ENCODE measurements at regions not wholly inside any gene's neighbourhood (a gene's known extent, or its start where the extent isn't known, plus 50 kb on each side); places are given as distances from the start of the nearest gene placed in this dataset.

DNA sequence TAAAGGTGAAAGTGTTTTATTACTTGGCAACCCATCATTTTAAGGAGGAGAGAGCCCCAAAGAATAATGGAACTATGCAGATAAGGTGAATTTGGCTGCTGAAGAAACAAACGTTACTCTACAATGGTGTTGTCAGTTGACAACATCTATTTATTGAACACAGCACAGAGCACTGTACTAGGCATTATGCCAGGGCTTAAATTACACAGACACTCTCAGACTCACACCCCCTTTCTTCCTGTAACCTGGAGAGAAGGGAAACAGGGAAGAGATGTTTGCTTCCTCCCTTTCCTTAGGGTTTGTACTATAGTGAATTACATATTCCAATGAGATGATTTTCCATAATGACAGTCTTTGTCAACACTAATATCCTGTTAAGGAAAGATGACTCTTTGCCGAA, 94.0 kb upstream of the ATP5MC3 start:
- no peak for DNase-seq (ENCODE audit: low read depth in 1 of 2, low spot score in 2 of 2)
- TF ChIP-seq SP1 (IDR thresholded peaks at IDR 0.05; ENCODE audit: low read depth, low read length) (no peak), POLR2A (IDR thresholded peaks at IDR 0.05; ENCODE audit: control extremely low read depth in 1 of 2, low read depth in 2 of 2, low read length in 2 of 2) (no peak)

More for the DNA sequence above, 94.0 kb upstream of the ATP5MC3 start:
- no peak overlapping the region for H2BK5ac ChIP-seq (ENCODE audit: low read depth, low read length)
- no peak overlapping the region for H4K8ac ChIP-seq (ENCODE audit: extremely low read depth, insufficient read depth, low read length)
- no peaks in the 10 kb centered on the region for H3K36me3 ChIP-seq (ENCODE audit: control insufficient read depth in 2 of 4, insufficient read depth in 4 of 4, low read length in 3 of 4)
- H4K20me1 ChIP-seq (replicated peaks in 1 of 2; ENCODE audit: control insufficient read depth in 1 of 2, insufficient read depth in 2 of 2, low read length in 2 of 2): no peaks in the 10 kb centered on the region
- H3K23ac ChIP-seq (ENCODE audit: insufficient read length): no peak overlapping the region
- WGBS, 2 experiments (ENCODE audit: extremely low coverage in 1 of 2, insufficient coverage in 1 of 2, insufficient read length in 1 of 2, insufficient replicate concordance in 2 of 2, low coverage in 1 of 2, low lambda C conversion rate in 2 of 2, missing lambda C conversion rate in 1 of 2): 79% methylated on average over 2 of the region's 2 CpGs; no CpG with 5 or more reads in 1 of the 2 experiments
- H2AFZ ChIP-seq (ENCODE audit: low read length): no peak overlapping the region
- no peak overlapping the region for H3K9ac ChIP-seq (replicated peaks in 1 of 4; ENCODE audit: extremely low read depth in 1 of 4, low read depth in 3 of 4, low read length in 3 of 4)
- no peak overlapping the region for H3K4ac ChIP-seq (replicated peaks; ENCODE audit: insufficient read length, low read depth, low read length)
- no peak overlapping the region for H3K27ac ChIP-seq (ENCODE audit: low read depth, low read length)
- no peak overlapping the region for H2BK12ac ChIP-seq (ENCODE audit: low read depth, low read length)
- ChIA-PET POLR2A (ENCODE audit: partially characterized antibody) (no interaction called here), CTCF (ENCODE audit: partially characterized antibody) (interaction anchor here (0.7 to 3.6 kb wide), 5 partner anchors 19 to 576 kb away, joined by 3 to 18 read pairs (median 8); no protein-coding TSS in a partner anchor)
- no peak overlapping the region for H3K4me3 ChIP-seq (ENCODE audit: extremely low read depth in 1 of 4, insufficient read depth in 2 of 4, low read depth in 3 of 4, low read length in 4 of 4)
- H4K91ac ChIP-seq (replicated peaks; ENCODE audit: insufficient read length, low read length): no peak overlapping the region
- FAIRE-seq: no peak
- no peaks in the 10 kb centered on the region for H3K27me3 ChIP-seq (replicated peaks in 1 of 4; ENCODE audit: control insufficient read depth in 3 of 4, extremely low read depth in 1 of 4, insufficient read depth in 3 of 4, low read length in 3 of 4)
- H3K23me2 ChIP-seq (ENCODE audit: low read depth, low read length): no peaks in the 10 kb centered on the region
- no peaks in the 10 kb centered on the region for H3K79me2 ChIP-seq (ENCODE audit: control insufficient read depth in 1 of 2, insufficient read depth in 2 of 2, low read length in 2 of 2)
- no peak overlapping the region for H3K14ac ChIP-seq (ENCODE audit: insufficient read length)
- H3K4me1 ChIP-seq (replicated peaks in 1 of 4; ENCODE audit: control insufficient read depth in 3 of 4, insufficient read depth in 4 of 4, low read length in 3 of 4): no peaks in the 10 kb centered on the region
- H2BK20ac ChIP-seq (ENCODE audit: low read length): no peak overlapping the region
- H3K79me1 ChIP-seq (ENCODE audit: low read depth, low read length): no peaks in the 10 kb centered on the region
- H3K18ac ChIP-seq (ENCODE audit: extremely low read depth, low read length): no peak overlapping the region
- H4K5ac ChIP-seq (ENCODE audit: insufficient read length, low read depth, low read length): no peak overlapping the region
- H3K9me3 ChIP-seq (ENCODE audit: insufficient read depth in 2 of 2, low read depth in 1 of 2, low read length in 1 of 2): no peaks in the 10 kb centered on the region
- H2AK5ac ChIP-seq (ENCODE audit: low read depth, low read length): no peak overlapping the region
- no peak overlapping the region for H2BK120ac ChIP-seq (replicated peaks; ENCODE audit: low read depth, low read length)
- no peak overlapping the region for H3K56ac ChIP-seq (replicated peaks; ENCODE audit: insufficient read length, low read depth, low read length)
- H3K4me2 ChIP-seq (ENCODE audit: insufficient read depth in 1 of 2, low read depth in 2 of 2, low read length in 2 of 2): no peak overlapping the region
- H2BK15ac ChIP-seq (ENCODE audit: low read length): no peak overlapping the region

Measured in H1 (cell line).